Right cardiac atrium (tissue), 5 donors: ENCODE measurements at regions not wholly inside any gene's neighbourhood (a gene's known extent, or its start where the extent isn't known, plus 50 kb on each side); places are given as distances from the start of the nearest gene placed in this dataset.
"Not testable (repeated sequence)": the region's sequence is repeated elsewhere in the genome, so short reads cannot be mapped to it uniquely, and the experiment has no call there.

Source experiments
- ATAC-seq, 2 donors: fragments of 200-7000 bp; cut with Tn5 transposase; one replicate each; pipeline versions ENCODE4 v1.8.0 to v1.9.1; 2020; ENCODE audit warnings: moderate library complexity in 2 of 2, mild to moderate bottlenecking in 1 of 2
- DNase-seq, 3 donors: peaks; one replicate each; pipeline ENCODE4 v3.0.0-alpha.2; 2020
- H3K27ac ChIP-seq: one replicate; pipeline ENCODE4 v1.5.1; 2013; ENCODE audit warnings: mild to moderate bottlenecking, low read length, control low read depth, moderate library complexity
- H3K27me3 ChIP-seq: one replicate; pipeline ENCODE4 v1.6.1; 2013; ENCODE audit not compliant: control insufficient read depth, insufficient read depth
- H3K4me1 ChIP-seq: one replicate; pipeline ENCODE4 v1.6.1; 2013; ENCODE audit warnings: low read length; ENCODE audit not compliant: control insufficient read depth, insufficient read depth
- H3K4me3 ChIP-seq: one replicate; pipeline ENCODE4 v1.5.1; 2013; ENCODE audit warnings: low read length, control low read depth
- H3K9me3 ChIP-seq: one replicate; pipeline ENCODE4 v1.6.1; 2013; ENCODE audit warnings: low read length; ENCODE audit not compliant: control insufficient read depth
- WGBS: extraction: QIAGEN DNeasy Blood & Tissue Kit; methylation state at CpG from one replicate; pipeline ENCODE4 v1.1.7; 2013; 5-methylcytosine and 5-hydroxymethylcytosine counted together
- intact Hi-C, 4 donors: fragments of 100-400 bp; cut with DNase I; formaldehyde crosslinking; loops; one replicate each; pipeline versions ENCODE4 v1.11.0 to v1.14.0; 2022 to 2023
- donor health status: healthy with polysubstance abuse.
- donor health status: DM: no; HTN: yes; CAD: no.
- donor health status: DM: no; HTN: no; CAD: no.
- donor health status: DM: no; HTN: yes; CAD: no; lungs with severe emphysema.
- donor health status: DM: yes; HTN: yes; CAD: no.

DNA sequence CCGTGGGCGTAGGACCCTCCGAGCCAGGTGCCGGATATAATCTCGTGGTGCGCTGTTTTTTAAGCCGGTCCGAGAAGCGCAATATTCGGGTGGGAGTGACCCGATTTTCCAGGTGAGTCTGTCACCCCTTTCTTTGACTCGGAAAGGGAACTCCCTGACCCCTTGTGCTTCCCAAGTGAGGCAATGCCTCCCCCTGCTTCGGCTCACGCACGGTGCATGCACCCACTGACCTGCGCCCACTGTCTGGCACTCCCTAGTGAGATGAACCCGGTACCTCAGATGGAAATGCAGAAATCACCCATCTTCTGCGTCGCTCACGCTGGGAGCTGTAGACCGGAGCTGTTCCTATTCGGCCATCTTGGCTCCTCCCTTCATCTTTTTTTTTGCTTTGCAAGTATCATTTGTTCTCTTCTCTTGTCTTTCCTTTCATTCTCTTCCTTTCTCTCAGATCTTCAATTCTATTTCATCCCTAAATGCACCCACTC is 50.2 kb upstream of the CSNK1A1L start:
- 94% methylated on average over 21 of the region's 22 CpGs for WGBS
- H3K27ac ChIP-seq, DNase-seq, ATAC-seq, H3K27me3 ChIP-seq, H3K9me3 ChIP-seq, intact Hi-C loops, H3K4me1 ChIP-seq, H3K4me3 ChIP-seq: not testable (repeated sequence)
